ENCODE measurements at regions not wholly inside any gene's neighbourhood (a gene's known extent, or its start where the extent isn't known, plus 50 kb on each side); places are given as distances from the start of the nearest gene placed in this dataset.
A peak's percentile ranks its signal among the peaks of the same experiment; 100 is the strongest.
"Not testable (repeated sequence)": the region's sequence is repeated elsewhere in the genome, so short reads cannot be mapped to it uniquely, and the experiment has no call there.

GRCh38 chr22:49415151-49415951 is 412.3 kb downstream of the BRD1 start:
- no peak for DNase-seq (ENCODE audit: low spot score)

- peak; percentile 39 for DNase-seq (ENCODE audit: low spot score)
These were observed 414.1 kb downstream of the BRD1 start for GRCh38 chr22:49413551-49413950.

DNA sequence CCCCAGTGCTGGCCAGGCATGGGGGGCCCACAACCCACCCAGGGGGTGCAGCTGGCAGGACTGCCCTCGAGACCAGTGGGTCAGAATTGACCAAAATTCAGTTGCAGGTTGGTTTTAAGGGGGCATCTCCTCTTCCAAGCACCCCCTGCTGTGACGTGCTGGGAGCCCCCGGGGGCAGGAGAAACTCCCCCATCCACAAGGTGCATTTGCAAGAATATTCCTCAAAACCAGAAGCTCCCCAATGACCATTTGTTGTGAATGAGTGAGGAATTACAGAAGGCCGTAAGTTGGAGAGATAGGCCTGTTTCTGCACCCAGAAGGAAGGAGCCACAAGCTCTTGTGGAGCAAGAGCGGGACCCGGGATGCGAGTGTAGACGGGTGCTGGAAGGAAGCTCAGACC is 414.5 kb downstream of the BRD1 start:
- peak; percentile 21 for DNase-seq (ENCODE audit: low spot score)

- DNase-seq (ENCODE audit: low spot score), result peak; percentile 9
These were observed 415.4 kb downstream of the BRD1 start for GRCh38 chr22:49412236-49412635.

DNA sequence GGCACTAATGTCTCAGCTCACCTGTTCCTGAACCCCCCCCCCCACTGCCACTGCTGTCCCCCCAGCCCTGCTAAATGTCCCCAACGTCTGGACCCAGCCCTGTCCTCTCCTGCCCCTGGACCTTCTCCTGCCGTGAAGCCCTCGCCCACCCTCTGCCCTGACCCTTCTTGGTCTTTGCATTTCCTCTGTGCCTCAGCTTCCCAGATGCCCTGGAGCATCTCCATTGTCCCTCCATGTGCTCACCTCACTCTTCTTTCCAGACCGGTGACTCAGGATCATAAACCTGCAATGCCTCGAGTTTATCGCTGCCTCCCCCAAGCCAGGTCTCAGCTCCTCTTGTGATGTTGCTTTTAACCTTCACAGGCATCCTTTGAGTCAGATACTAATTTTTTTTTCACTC is 416.4 kb downstream of the BRD1 start:
- DNase-seq (ENCODE audit: low spot score), result peak; percentile 16

- peak; percentile 25 for DNase-seq (ENCODE audit: low spot score)
These were observed 419.4 kb downstream of the BRD1 start for GRCh38 chr22:49408102-49408836.

DNA sequence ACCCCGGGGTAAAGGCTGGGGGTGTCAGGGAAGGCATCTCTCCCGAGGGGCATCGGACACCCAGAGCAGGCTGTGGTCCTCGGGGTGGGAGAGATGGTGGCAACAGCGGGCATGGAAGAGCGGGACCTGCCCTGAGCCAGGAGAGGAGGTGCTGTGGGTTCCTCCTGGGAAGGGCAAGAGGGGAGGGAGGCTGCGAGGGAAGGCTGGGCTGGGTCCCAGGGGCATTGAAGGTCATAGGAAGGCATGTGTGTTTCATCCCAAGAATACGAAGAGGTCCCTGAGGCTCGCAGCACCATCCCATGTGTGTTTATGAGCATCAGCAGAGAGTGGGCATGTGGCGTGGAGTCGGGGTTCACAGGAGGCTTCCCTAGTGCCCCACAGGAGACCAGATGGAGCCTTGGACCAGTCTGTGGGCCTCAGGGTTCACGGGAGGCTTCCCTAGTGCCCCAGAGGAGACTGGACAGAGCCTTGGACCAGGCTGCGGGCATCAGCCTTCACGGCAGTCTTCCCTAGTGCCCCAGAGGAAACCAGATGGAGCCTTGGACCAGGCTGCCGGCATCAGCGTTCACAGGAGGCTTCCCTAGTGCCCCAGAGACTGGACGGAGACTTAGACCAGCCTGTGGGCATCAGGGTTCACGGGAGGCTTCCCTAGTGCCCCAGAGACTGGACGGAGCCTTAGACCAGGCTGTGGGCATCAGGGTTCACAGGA is 420.6 kb downstream of the BRD1 start:
- DNase-seq (ENCODE audit: low spot score), result peak; percentile 28

GRCh38 chr22:49406047-49406650 is 421.5 kb downstream of the BRD1 start:
- DNase-seq (ENCODE audit: low spot score), result peak; percentile 34

GRCh38 chr22:49405590-49405989 is 422.1 kb downstream of the BRD1 start:
- peak; percentile 9 for DNase-seq (ENCODE audit: low spot score)

DNA sequence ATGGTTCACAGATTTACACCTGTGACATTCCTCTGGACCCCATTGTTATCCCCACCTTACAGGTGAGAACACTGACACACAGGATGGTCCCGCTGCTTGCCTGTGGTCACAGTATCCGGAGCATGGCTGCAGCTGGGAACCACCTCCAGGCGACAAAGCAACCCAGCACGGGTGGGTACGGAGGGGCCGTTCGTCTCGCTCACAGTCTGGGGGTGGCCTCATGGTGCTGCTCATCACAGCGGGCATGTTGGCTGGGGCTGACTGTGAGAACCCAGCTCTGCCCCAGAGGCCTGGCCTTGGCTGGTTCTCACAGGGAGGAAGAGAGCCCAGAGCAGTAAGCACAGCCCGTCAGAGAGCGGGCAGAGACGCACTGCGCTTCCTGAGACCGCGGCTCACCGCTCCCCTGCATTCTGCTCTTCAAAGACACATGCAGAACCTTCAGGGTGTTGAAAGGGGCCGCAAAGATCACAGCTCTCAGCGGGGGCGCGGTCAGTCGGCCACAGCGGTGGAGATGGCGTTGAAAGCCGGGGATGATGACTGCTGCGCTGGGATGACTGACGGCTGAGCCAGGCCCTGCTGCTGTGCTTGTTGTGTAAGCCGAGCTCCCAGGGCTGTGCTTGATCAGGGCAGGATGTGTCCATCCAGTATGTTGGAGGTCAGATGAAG is 423.0 kb downstream of the BRD1 start:
- peak; percentile 48 for DNase-seq (ENCODE audit: low spot score)

GRCh38 chr22:49404020-49404419 is 423.7 kb downstream of the BRD1 start:
- peak; percentile 30 for DNase-seq (ENCODE audit: low spot score)

DNA sequence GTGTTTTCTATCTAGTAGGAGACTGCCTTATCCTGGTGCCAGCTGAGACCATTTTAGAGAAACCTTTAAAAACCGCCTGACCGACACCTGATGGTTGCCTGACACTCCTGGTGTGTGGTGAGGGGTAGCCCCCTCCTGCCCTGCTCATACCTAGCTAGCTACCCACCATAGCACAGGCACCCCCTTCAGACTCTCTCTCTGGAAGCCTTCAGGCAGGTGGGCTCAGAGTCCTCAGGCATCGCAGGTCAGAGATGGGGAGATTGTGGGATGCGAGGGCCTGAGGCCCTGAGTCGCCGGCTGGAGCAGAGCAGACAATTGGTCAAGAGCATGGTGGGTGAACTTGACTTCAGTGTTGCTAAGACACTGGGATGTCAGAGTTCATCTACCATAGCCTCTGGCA is 424.6 kb downstream of the BRD1 start:
- DNase-seq (ENCODE audit: low spot score), result peak; percentile 5

DNA sequence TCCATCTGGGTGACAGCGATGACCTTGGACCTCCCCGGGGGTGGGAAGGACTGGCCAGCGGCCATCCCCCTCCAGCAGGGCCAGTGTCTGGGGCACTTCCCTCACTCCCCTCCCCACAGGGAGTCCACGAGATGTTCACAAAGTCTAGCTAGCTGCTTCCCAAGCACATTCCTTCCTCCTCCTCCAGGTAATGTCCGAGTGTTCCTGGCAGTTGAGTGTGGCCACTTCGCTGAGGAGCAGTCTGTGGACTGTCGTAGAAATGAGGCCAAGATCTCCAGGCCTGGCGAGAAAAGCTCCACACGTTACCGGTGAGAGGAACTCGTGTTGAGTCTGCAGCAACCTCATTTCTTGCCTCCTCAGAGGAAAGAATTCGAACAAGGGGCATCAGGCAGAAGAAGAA is 425.5 kb downstream of the BRD1 start:
- no peak for DNase-seq (ENCODE audit: low spot score)

DNA sequence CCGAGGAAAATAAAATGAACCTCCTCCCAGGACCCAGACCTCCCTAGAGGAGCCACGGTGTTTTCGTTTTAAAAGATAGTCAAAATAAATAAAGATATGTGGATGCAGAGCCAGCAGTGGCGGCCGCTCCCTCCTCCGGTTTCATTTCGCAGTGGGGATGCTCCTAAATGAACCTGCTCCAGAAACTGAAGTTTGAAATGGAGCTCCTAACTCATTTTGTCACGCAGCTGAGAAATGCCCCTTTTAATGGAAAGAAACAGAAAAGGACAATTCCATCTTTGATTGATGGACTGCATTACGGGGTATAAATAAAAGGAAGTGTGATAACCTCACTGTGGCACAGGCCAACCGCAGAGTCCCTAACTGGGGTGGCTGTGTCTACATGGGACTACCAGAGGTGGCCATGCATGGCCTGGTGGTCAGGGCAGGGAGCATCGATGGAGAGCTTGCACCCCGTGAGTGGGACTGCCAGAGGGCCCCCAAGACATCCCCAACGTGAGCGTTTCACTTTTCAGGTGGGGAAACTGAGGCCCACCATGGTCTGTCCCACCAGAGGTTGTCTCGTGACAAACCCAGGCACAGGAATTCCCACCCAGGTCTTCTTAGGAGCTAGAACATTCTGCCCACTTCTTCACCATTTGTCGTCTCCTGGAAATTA is 426.6 kb downstream of the BRD1 start:
- peak; percentile 18 for DNase-seq (ENCODE audit: low spot score)

- peak; percentile 29 for DNase-seq (ENCODE audit: low spot score)
These were observed 427.3 kb downstream of the BRD1 start for GRCh38 chr22:49400136-49400940.

DNA sequence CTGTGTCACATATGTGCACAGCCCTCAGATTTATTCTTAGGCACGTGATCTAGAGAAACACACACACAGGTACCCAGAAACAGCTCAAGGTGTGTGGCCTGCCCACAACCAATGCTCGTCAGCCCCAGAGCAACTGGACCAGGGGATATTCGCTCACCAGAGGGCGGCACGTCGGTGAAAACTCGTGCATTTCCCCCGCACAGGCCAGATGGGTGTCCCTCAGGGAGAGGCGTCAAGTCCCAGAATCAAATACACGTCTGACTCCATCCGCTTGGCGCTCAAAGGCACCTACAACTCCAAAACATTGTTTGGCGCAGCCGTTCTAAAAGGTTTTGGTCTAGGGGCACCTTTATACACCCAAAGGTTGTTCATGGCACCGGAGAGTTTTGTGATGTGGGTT is 429.0 kb downstream of the BRD1 start:
- no peak for DNase-seq (ENCODE audit: low spot score)

DNA sequence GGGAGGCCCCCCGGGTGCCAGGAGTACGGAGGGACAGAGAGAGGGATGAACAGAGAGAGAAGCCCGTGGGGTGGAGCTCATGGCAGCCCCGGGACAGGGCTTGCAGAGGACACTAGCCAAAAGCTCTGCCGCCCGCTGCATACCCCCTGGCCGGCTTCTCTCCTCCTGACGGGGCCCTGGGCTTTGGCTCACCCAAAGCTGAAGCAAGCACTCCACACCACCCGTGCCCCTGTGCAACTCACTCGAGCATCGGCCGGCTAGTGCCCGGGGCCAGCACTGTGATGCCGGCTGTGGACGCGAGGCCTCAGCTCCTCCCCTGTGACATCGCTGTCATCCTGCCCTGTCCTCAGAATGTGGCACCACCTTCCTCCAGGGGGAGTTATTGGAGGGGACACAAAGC is 429.6 kb downstream of the BRD1 start:
- peak; percentile 39 for DNase-seq (ENCODE audit: low spot score)

GRCh38 chr22:49396817-49397216 is 430.9 kb downstream of the BRD1 start:
- DNase-seq (ENCODE audit: low spot score), result no peak

GRCh38 chr22:49395617-49396016 is 432.1 kb downstream of the BRD1 start:
- DNase-seq (ENCODE audit: low spot score), result peak; percentile 33

- not testable (repeated sequence) for DNase-seq (ENCODE audit: low spot score)
These were observed 432.6 kb downstream of the BRD1 start for GRCh38 chr22:49395062-49395461.
